ENCODE measurements at regions not wholly inside any gene's neighbourhood (a gene's known extent, or its start where the extent isn't known, plus 50 kb on each side); places are given as distances from the start of the nearest gene placed in this dataset.
"Not testable (repeated sequence)": the region's sequence is repeated elsewhere in the genome, so short reads cannot be mapped to it uniquely, and the experiment has no call there.

GRCh38 chr12:25804286-25804685 lies 154.2 kb upstream of the RASSF8 start:
- TF ChIP-seq, protein P1, sequence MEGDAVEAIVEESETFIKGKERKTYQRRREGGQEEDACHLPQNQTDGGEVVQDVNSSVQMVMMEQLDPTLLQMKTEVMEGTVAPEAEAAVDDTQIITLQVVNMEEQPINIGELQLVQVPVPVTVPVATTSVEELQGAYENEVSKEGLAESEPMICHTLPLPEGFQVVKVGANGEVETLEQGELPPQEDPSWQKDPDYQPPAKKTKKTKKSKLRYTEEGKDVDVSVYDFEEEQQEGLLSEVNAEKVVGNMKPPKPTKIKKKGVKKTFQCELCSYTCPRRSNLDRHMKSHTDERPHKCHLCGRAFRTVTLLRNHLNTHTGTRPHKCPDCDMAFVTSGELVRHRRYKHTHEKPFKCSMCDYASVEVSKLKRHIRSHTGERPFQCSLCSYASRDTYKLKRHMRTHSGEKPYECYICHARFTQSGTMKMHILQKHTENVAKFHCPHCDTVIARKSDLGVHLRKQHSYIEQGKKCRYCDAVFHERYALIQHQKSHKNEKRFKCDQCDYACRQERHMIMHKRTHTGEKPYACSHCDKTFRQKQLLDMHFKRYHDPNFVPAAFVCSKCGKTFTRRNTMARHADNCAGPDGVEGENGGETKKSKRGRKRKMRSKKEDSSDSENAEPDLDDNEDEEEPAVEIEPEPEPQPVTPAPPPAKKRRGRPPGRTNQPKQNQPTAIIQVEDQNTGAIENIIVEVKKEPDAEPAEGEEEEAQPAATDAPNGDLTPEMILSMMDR (IDR thresholded peaks at IDR 0.05) = not testable (repeated sequence)
- TF ChIP-seq POLR2A (IDR thresholded peaks at IDR 0.05) = not testable (repeated sequence)

All from testis (tissue), 2 donors.